Smooth muscle cell (in vitro differentiated cells): ENCODE measurements at regions not wholly inside any gene's neighbourhood (a gene's known extent, or its start where the extent isn't known, plus 50 kb on each side); places are given as distances from the start of the nearest gene placed in this dataset.

ENCODE experiments used
- DNase-seq: peaks from one replicate; lab custom pipeline; 2025; ENCODE audit not compliant: unreplicated experiment; lab: John Stamatoyannopoulos, UW
- H2AFZ ChIP-seq: fragments of 200-600 bp; sonication (generic); 2 replicates; pipeline ENCODE4 v1.6.0; 2016; ENCODE audit warnings: antibody characterized with exemption, low read depth, mild to moderate bottlenecking
- H3F3A ChIP-seq: fragments of 200-600 bp; sonication (generic); 2 replicates; pipeline ENCODE4 v1.6.0; 2017; ENCODE audit warnings: antibody characterized with exemption, low read depth
- H3K27ac ChIP-seq: fragments of 200-600 bp; sonication (generic); 2 replicates; pipeline ENCODE4 v1.5.1; 2016; ENCODE audit warnings: low read depth, mild to moderate bottlenecking
- H3K27me3 ChIP-seq: fragments of 200-600 bp; sonication (generic); 2 replicates; pipeline ENCODE4 v1.6.1; 2016; ENCODE audit warnings: low read depth, mild to moderate bottlenecking
- H3K36me3 ChIP-seq: fragments of 200-600 bp; sonication (generic); 2 replicates; pipeline ENCODE4 v1.5.1; 2016; ENCODE audit warnings: low read depth
- H3K4me1 ChIP-seq: fragments of 200-600 bp; sonication (generic); 2 replicates; pipeline ENCODE4 v1.5.1; 2016; ENCODE audit warnings: low read depth
- H3K4me2 ChIP-seq: fragments of 200-600 bp; sonication (generic); 2 replicates; pipeline ENCODE4 v1.6.0; 2016; ENCODE audit warnings: mild to moderate bottlenecking
- H3K4me3 ChIP-seq: fragments of 200-600 bp; sonication (generic); 2 replicates; pipeline ENCODE4 v1.5.1; 2016; ENCODE audit warnings: mild to moderate bottlenecking
- H3K79me2 ChIP-seq: fragments of 200-600 bp; sonication (generic); 2 replicates; pipeline ENCODE4 v1.6.0; 2016; ENCODE audit warnings: low read depth, mild to moderate bottlenecking
- H3K9ac ChIP-seq: fragments of 200-600 bp; sonication (generic); 2 replicates; pipeline ENCODE4 v1.6.0; 2016; ENCODE audit warnings: low read depth
- H3K9me3 ChIP-seq: fragments of 200-600 bp; sonication (generic); replicated peaks from 2 replicates; pipeline ENCODE4 v1.5.1; 2016; ENCODE audit warnings: low read depth
- H4K20me1 ChIP-seq: fragments of 200-600 bp; sonication (generic); 2 replicates; pipeline ENCODE4 v1.6.0; 2016; ENCODE audit warnings: low read depth
- WGBS: methylation state at CpG from one replicate; pipeline ENCODE4 v1.1.7; 2016; ENCODE audit warnings: low lambda C conversion rate; 5-methylcytosine and 5-hydroxymethylcytosine counted together
- TF ChIP-seq, protein P1 (sequence below): fragments of 200-600 bp; sonication (generic); IDR thresholded peaks from 2 replicates; pipeline ENCODE4 v1.5.1; 2017; ENCODE audit warnings: borderline replicate concordance, mild to moderate bottlenecking, antibody characterized with exemption; ENCODE audit not compliant: insufficient read depth, poor library complexity, severe bottlenecking

GRCh38 chr6:8343600-8343999 is 91.7 kb downstream of the SLC35B3 start:
- DNase-seq = no peak
- no peak overlapping the region for H3K4me3 ChIP-seq
- H3K9me3 ChIP-seq = no peaks in the 10 kb centered on the region
- no peak overlapping the region for H3K27ac ChIP-seq
- H3K27me3 ChIP-seq = no peaks in the 10 kb centered on the region
- no peak overlapping the region for H3K9ac ChIP-seq
- no peaks in the 10 kb centered on the region for H3K4me1 ChIP-seq
- TF ChIP-seq, protein P1, sequence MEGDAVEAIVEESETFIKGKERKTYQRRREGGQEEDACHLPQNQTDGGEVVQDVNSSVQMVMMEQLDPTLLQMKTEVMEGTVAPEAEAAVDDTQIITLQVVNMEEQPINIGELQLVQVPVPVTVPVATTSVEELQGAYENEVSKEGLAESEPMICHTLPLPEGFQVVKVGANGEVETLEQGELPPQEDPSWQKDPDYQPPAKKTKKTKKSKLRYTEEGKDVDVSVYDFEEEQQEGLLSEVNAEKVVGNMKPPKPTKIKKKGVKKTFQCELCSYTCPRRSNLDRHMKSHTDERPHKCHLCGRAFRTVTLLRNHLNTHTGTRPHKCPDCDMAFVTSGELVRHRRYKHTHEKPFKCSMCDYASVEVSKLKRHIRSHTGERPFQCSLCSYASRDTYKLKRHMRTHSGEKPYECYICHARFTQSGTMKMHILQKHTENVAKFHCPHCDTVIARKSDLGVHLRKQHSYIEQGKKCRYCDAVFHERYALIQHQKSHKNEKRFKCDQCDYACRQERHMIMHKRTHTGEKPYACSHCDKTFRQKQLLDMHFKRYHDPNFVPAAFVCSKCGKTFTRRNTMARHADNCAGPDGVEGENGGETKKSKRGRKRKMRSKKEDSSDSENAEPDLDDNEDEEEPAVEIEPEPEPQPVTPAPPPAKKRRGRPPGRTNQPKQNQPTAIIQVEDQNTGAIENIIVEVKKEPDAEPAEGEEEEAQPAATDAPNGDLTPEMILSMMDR = no peak
- H4K20me1 ChIP-seq = no peaks in the 10 kb centered on the region
- no peaks in the 10 kb centered on the region for H3K79me2 ChIP-seq
- H3F3A ChIP-seq = no peaks in the 10 kb centered on the region
- 90% methylated on average over 3 of the region's 3 CpGs for WGBS
- H3K4me2 ChIP-seq = no peak overlapping the region
- no peaks in the 10 kb centered on the region for H3K36me3 ChIP-seq
- H2AFZ ChIP-seq = no peak overlapping the region

DNA sequence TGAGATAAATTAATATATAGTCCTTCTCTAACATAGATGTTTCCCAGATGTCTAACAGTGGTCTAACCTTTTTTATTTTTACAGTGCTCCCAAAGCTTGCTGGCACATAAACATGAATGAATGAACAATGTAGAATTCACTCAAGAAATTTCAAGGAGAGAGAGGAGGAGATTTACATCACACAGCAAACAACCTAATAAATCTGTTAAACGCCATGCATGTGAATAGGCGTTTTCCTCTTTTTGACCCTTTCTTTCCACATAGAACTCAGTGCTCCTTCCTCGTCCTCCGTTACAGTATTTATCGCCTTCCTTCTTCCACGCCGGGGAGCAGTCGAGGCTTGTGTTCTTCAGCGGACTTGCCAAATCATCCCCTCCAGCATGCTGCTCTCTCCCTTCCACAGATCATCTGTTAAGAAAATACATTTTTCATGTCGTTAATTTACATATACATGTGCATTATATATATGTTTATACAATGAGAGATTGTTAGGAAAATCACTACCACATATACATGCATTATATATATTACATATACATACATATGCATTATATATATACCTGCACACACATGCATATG is 93.0 kb downstream of the SLC35B3 start:
- Histone ChIP-seq H3K4me3 (no peak overlapping the region), H3K9me3 (no peaks in the 10 kb centered on the region), H3K4me2 (no peak overlapping the region), H2AFZ (no peak overlapping the region), H3K9ac (no peak overlapping the region), H3K4me1 (no peaks in the 10 kb centered on the region), H3F3A (no peaks in the 10 kb centered on the region), H3K36me3 (no peaks in the 10 kb centered on the region), H4K20me1 (no peaks in the 10 kb centered on the region), H3K79me2 (no peaks in the 10 kb centered on the region), H3K27me3 (no peaks in the 10 kb centered on the region), H3K27ac (no peak overlapping the region)
- WGBS = 83% methylated on average over 10 of the region's 10 CpGs
- DNase-seq = no peak
- TF ChIP-seq, protein P1 = no peak

DNA sequence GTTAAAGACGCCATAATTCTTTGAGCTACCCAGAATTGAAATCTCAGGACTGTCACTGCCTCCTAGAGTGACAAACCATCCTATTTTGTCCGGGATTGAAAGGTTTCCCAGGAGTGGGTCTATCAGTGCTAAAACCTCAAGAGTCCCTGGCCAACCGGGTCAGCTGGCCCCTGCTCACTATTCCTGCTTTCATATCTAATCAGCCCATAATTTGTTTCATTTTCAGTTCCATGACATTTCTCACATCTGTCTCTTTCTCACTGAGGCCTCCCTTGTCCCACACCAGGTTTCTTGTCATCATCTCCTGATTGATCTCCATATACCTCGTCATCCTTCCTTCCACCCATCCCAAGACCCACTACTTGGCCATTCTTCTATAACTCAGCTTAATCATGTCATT is 98.2 kb downstream of the SLC35B3 start:
- Histone ChIP-seq H3K27ac (no peak overlapping the region), H4K20me1 (no peaks in the 10 kb centered on the region), H3K79me2 (no peaks in the 10 kb centered on the region), H3K9ac (no peak overlapping the region), H3K27me3 (no peaks in the 10 kb centered on the region), H3K9me3 (no peaks in the 10 kb centered on the region), H3K36me3 (no peaks in the 10 kb centered on the region), H3K4me3 (no peak overlapping the region), H3K4me2 (no peak overlapping the region), H2AFZ (no peak overlapping the region), H3K4me1 (no peaks in the 10 kb centered on the region), H3F3A (no peaks in the 10 kb centered on the region)
- 68% methylated on average over 4 of the region's 4 CpGs for WGBS
- TF ChIP-seq, protein P1 = no peak
- DNase-seq = no peak

DNA sequence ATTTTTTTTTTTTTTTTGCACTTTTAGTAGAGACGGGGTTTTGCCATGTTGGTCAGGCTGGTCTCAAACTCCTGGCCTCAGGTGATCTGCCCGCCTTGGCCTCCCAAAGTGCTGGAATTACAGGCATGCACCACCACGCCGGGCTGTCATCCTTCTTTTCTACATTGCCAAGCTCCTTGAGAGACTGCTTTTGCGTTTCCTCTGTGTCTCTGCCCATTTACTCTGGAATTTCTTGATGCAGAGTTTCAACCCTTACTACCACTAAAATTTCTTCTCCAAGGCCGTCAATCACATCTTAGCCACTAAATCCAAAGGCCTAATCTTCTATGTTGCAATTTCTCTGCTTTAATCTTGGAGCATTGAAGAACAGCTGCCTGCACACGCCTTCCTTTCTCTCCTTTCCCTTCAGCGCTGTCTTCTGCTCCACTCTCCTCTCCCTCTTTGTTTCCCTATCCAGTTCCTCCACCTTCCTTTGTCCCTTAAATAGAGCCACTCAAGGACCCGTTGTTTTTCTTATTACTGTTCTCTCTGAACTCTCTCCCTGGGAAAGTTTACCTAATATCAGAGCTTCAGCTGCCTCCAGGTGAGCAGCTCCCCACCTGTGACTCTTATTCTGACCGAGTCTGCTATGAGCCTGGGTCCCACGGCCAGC is 98.8 kb downstream of the SLC35B3 start:
- no peak for DNase-seq

More for the DNA sequence above, 98.8 kb downstream of the SLC35B3 start:
- Histone ChIP-seq H2AFZ (no peak overlapping the region), H3F3A (no peaks in the 10 kb centered on the region), H4K20me1 (no peaks in the 10 kb centered on the region), H3K27ac (no peak overlapping the region), H3K27me3 (no peaks in the 10 kb centered on the region), H3K9ac (no peak overlapping the region), H3K4me1 (no peaks in the 10 kb centered on the region), H3K9me3 (no peaks in the 10 kb centered on the region), H3K4me2 (no peak overlapping the region), H3K4me3 (no peak overlapping the region), H3K36me3 (no peaks in the 10 kb centered on the region), H3K79me2 (no peaks in the 10 kb centered on the region)
- WGBS = 88% methylated on average over 11 of the region's 11 CpGs
- TF ChIP-seq, protein P1 = no peak
